ENCODE measurements at regions not wholly inside any gene's neighbourhood (a gene's known extent, or its start where the extent isn't known, plus 50 kb on each side); places are given as distances from the start of the nearest gene placed in this dataset.

DNA sequence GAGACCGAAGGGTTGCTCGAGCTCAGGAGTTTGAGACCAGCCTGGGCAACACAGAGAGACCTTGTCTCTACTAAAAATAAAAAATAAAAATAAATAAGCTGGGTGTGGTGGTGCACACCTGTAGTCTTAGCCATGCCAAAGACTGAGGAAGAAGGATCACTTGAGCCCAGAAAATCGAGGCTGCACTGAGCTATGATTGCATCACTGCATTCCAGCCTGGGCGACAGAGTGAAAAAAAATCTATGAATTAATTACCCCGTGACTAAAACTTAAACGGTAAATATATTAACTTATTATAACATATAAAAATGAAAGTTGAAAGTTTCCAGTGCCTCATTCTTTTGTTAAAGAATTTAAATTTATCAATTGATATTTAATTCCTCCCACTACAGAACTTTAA lies 273.7 kb downstream of the KLF12 start:
- Histone ChIP-seq H3K36me3 (ENCODE audit: insufficient read depth, low read length) (no peaks in the 10 kb centered on the region; the same call in 1 of the 2 replicates), H3K4me3 (ENCODE audit: low read depth, low read length) (no peak overlapping the region), H3K27ac (ENCODE audit: low read depth, low read length) (no peak overlapping the region), H3K4me1 (ENCODE audit: control insufficient read depth, insufficient read depth, low read length, unreplicated experiment) (peaks cover 10% of the 10 kb centered on the region), H2AFZ (ENCODE audit: low read length, unreplicated experiment) (no peak overlapping the region), H3K27me3 (ENCODE audit: insufficient read depth, low read length) (no peaks in the 10 kb centered on the region), H3K79me2 (ENCODE audit: control insufficient read depth, insufficient read depth, low read length, unreplicated experiment) (no peaks in the 10 kb centered on the region)

DNA sequence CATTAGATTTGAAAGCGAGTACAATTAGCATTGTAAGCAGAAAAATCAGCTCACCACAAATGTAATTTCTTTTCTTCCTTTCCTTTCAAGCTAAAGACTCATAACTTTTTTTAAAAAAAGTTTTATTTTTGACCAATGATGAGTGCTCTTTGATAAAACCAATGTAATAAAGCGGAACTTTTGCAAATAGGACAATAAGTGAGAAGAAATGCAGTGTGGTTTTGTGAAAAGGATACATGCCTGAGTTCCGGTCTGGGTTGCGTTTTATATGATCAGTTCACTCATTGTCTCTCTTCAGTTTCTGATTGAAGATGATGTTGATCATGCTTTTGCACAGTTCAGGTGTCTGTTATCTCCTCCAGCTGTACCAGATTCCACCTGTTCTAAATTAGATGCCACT lies 274.4 kb downstream of the KLF12 start:
- no peaks in the 10 kb centered on the region for H3K27me3 ChIP-seq (ENCODE audit: insufficient read depth, low read length)
- H3K27ac ChIP-seq (ENCODE audit: low read depth, low read length) = no peak overlapping the region
- no peak overlapping the region for H2AFZ ChIP-seq (ENCODE audit: low read length, unreplicated experiment)
- H3K4me1 ChIP-seq (ENCODE audit: control insufficient read depth, insufficient read depth, low read length, unreplicated experiment) = peaks cover 5% of the 10 kb centered on the region
- H3K36me3 ChIP-seq (ENCODE audit: insufficient read depth, low read length) = no peaks in the 10 kb centered on the region; the same call in 1 of the 2 replicates
- no peaks in the 10 kb centered on the region for H3K79me2 ChIP-seq (ENCODE audit: control insufficient read depth, insufficient read depth, low read length, unreplicated experiment)
- no peak overlapping the region for H3K4me3 ChIP-seq (ENCODE audit: low read depth, low read length)

DNA sequence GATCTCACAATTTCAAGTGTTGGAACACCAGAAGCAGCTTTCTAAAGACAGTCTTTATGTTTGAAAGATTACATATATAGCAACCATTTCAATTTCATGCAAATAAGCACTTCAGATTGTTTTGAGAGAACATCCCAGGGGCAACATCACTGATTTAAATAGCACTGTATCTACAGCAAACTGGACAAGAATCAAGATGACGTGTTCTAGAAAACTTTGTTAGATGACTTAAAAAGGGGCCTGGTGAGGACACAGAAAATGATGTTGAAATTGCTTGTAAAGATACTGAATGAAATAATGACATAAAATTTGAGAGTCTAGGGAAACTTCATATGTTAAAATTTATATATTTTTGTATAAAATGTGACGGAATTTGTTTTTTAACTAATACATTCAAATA lies 277.1 kb downstream of the KLF12 start:
- Histone ChIP-seq H3K79me2 (ENCODE audit: control insufficient read depth, insufficient read depth, low read length, unreplicated experiment) (no peaks in the 10 kb centered on the region), H3K4me1 (ENCODE audit: control insufficient read depth, insufficient read depth, low read length, unreplicated experiment) (no peaks in the 10 kb centered on the region), H3K4me3 (ENCODE audit: low read depth, low read length) (no peak overlapping the region), H3K36me3 (ENCODE audit: insufficient read depth, low read length) (no peaks in the 10 kb centered on the region; the same call in 1 of the 2 replicates), H3K27ac (ENCODE audit: low read depth, low read length) (no peak overlapping the region), H3K27me3 (ENCODE audit: insufficient read depth, low read length) (no peaks in the 10 kb centered on the region), H2AFZ (ENCODE audit: low read length, unreplicated experiment) (no peak overlapping the region)

DNA sequence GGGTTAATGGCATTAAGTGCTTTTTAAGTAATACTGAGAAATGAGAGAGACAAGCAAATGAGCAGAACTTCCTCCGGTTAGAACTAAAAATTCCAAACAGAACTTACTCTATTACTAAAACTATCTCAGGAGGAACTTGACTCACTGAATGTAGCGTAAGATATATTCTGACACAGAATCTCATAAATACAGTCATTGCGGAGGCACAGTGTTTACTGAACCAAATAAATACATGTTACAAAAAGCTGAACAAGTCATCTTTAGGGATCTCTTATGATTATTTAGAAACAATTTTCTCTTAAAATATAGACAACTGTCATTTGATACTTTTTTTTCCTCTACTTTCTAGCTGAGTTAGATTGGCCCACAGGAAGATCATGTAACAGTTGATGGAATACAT lies 283.1 kb downstream of the KLF12 start:
- peaks cover 3% of the 10 kb centered on the region for H3K79me2 ChIP-seq (ENCODE audit: control insufficient read depth, insufficient read depth, low read length, unreplicated experiment)
- H3K36me3 ChIP-seq (ENCODE audit: insufficient read depth, low read length) = 0 out of 2 replicates have a peak, but pooled peaks cover under 1% of the 10 kb centered on the region
- no peak overlapping the region for H3K27ac ChIP-seq (ENCODE audit: low read depth, low read length)
- H3K27me3 ChIP-seq (ENCODE audit: insufficient read depth, low read length) = no peaks in the 10 kb centered on the region
- peaks cover 5% of the 10 kb centered on the region for H3K4me1 ChIP-seq (ENCODE audit: control insufficient read depth, insufficient read depth, low read length, unreplicated experiment)
- no peak overlapping the region for H3K4me3 ChIP-seq (ENCODE audit: low read depth, low read length)
- no peak overlapping the region for H2AFZ ChIP-seq (ENCODE audit: low read length, unreplicated experiment)

DNA sequence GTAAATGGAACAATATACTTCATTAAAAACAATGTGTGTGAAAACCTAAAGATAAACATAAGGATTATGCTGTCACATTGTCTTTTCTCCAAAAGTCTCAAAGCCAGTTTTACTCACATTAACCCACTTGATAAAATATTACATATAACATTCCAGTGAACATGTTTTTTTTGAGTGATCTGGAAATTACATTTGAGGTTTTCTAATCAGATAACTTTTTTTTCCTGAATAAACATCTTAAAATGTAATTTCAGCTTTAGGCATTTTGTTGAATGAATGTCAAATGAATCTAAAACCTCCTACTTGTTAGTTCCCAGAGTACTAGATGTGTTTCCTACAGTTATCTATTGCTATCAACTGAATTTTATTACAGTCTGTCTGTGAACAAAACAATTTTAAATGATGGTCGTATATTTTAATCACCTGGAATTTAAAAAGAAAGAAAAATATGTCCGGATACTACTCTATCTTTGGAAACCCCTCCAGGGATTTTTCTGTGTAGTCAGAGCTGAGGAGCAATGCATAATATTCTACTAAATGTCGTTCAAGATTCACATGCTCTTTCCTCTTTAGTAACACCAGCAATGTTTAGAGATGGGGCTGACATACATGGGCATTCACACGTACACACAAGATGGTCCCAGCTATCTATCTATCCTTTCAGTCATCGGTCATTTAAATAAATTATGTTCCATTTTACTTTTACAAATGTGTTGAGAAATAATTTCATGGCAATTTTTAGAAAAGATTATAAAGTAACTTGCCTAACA lies 283.9 kb downstream of the KLF12 start:
- H3K4me3 ChIP-seq (ENCODE audit: low read depth, low read length) = no peak overlapping the region
- H3K36me3 ChIP-seq (ENCODE audit: insufficient read depth, low read length) = peaks cover 9% of the 10 kb centered on the region; the same call in 1 of the 2 replicates
- peaks cover 9% of the 10 kb centered on the region for H3K4me1 ChIP-seq (ENCODE audit: control insufficient read depth, insufficient read depth, low read length, unreplicated experiment)
- H3K79me2 ChIP-seq (ENCODE audit: control insufficient read depth, insufficient read depth, low read length, unreplicated experiment) = peaks cover 3% of the 10 kb centered on the region
- H3K27me3 ChIP-seq (ENCODE audit: insufficient read depth, low read length) = no peaks in the 10 kb centered on the region
- H3K27ac ChIP-seq (ENCODE audit: low read depth, low read length) = no peak overlapping the region
- H2AFZ ChIP-seq (ENCODE audit: low read length, unreplicated experiment) = no peak overlapping the region

DNA sequence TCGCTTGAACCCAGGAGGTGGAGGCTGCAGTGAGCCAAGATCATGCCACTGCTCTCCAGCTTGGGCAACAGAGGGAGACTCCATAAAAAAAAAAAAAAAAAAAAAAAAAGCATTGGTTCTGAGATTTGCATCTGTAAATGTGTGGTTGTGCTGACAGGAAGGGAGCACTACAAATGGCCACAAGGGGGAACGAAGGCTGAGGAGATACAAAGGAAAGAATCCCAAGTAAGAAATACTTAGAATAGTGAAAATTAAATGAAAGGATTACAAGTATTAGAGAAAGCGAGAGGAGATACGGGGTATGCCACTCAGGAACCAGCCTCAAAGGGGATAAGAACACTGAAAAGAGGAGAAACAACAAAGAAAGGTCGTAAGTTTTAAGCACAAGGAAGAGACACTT lies 284.9 kb downstream of the KLF12 start:
- no peak overlapping the region for H3K4me3 ChIP-seq (ENCODE audit: low read depth, low read length)
- H2AFZ ChIP-seq (ENCODE audit: low read length, unreplicated experiment) = no peak overlapping the region
- H3K27ac ChIP-seq (ENCODE audit: low read depth, low read length) = no peak overlapping the region
- peaks cover 9% of the 10 kb centered on the region; the same call in 1 of the 2 replicates for H3K36me3 ChIP-seq (ENCODE audit: insufficient read depth, low read length)
- H3K79me2 ChIP-seq (ENCODE audit: control insufficient read depth, insufficient read depth, low read length, unreplicated experiment) = peaks cover 3% of the 10 kb centered on the region
- peaks cover 16% of the 10 kb centered on the region for H3K4me1 ChIP-seq (ENCODE audit: control insufficient read depth, insufficient read depth, low read length, unreplicated experiment)
- H3K27me3 ChIP-seq (ENCODE audit: insufficient read depth, low read length) = no peaks in the 10 kb centered on the region

DNA sequence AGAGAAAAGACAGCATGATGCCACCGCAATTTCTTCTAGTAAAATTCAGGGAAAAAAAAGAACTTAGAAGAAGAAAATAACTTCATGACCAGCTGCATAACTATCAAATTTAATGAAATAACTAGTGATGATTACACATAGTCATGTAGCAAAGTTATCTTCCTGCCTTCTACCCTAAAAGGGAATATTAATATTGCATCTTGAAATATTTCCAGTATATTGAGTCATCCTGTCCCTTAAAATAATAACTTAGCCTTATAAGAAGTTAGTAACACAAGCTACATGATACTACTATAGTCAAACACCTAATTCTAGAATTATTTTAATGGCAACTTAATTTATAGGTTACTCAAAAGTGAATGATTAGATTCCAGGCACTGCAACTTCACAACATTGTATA lies 289.2 kb downstream of the KLF12 start:
- peaks cover 7% of the 10 kb centered on the region for H3K79me2 ChIP-seq (ENCODE audit: control insufficient read depth, insufficient read depth, low read length, unreplicated experiment)
- peaks cover 9% of the 10 kb centered on the region; the same call in 1 of the 2 replicates for H3K36me3 ChIP-seq (ENCODE audit: insufficient read depth, low read length)
- H3K27ac ChIP-seq (ENCODE audit: low read depth, low read length) = no peak overlapping the region; the same call in 1 of the 2 replicates
- no peaks in the 10 kb centered on the region for H3K27me3 ChIP-seq (ENCODE audit: insufficient read depth, low read length)
- H3K4me3 ChIP-seq (ENCODE audit: low read depth, low read length) = no peak overlapping the region
- no peak overlapping the region for H2AFZ ChIP-seq (ENCODE audit: low read length, unreplicated experiment)
- peaks cover 16% of the 10 kb centered on the region for H3K4me1 ChIP-seq (ENCODE audit: control insufficient read depth, insufficient read depth, low read length, unreplicated experiment)

DNA sequence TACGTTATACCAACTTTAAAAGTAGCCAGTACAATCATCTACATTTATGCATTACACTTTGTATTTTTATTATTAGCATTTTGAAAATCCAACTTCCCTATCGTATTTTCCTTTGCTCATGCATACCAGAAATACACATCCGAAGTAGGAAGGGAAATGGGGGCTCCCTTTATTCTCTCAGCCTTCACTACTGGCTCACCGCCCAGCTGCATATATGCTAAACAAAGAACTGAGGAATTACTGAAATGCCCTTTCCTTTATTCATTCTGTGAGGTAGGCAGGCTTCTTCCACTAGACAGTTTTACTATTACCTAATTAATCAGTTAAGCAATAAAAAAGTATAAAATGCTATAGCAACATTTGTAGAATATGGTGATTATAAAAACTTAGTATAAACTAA lies 291.6 kb downstream of the KLF12 start:
- H3K27me3 ChIP-seq (ENCODE audit: insufficient read depth, low read length) = no peaks in the 10 kb centered on the region
- H3K27ac ChIP-seq (ENCODE audit: low read depth, low read length) = no peak overlapping the region
- H3K4me1 ChIP-seq (ENCODE audit: control insufficient read depth, insufficient read depth, low read length, unreplicated experiment) = peaks cover 16% of the 10 kb centered on the region
- H3K4me3 ChIP-seq (ENCODE audit: low read depth, low read length) = no peak overlapping the region
- peaks cover 9% of the 10 kb centered on the region; the same call in 1 of the 2 replicates for H3K36me3 ChIP-seq (ENCODE audit: insufficient read depth, low read length)
- no peak overlapping the region for H2AFZ ChIP-seq (ENCODE audit: low read length, unreplicated experiment)
- H3K79me2 ChIP-seq (ENCODE audit: control insufficient read depth, insufficient read depth, low read length, unreplicated experiment) = peaks cover 4% of the 10 kb centered on the region

DNA sequence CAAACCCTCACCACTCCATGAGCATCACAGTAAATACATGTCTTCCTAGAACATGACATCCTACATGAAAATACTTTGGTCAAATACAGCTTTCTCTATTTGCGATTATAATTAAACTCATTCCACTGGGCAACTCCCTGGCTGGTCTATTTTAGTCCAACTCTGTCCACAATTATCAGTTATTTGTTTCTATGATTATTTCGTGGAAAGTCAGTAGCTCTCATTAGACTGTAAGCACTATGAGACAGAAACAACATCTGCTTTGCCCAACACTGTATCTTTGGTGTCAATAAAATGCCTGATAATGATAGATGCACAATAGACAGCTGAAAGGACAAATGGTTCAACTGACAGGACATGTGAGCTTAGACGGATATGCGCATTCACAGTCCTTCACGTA lies 292.0 kb downstream of the KLF12 start:
- H3K27me3 ChIP-seq (ENCODE audit: insufficient read depth, low read length) = no peaks in the 10 kb centered on the region
- H3K27ac ChIP-seq (ENCODE audit: low read depth, low read length) = no peak overlapping the region
- peaks cover 11% of the 10 kb centered on the region for H3K4me1 ChIP-seq (ENCODE audit: control insufficient read depth, insufficient read depth, low read length, unreplicated experiment)
- no peak overlapping the region for H3K4me3 ChIP-seq (ENCODE audit: low read depth, low read length)
- peaks cover 9% of the 10 kb centered on the region; the same call in 1 of the 2 replicates for H3K36me3 ChIP-seq (ENCODE audit: insufficient read depth, low read length)
- peaks cover 4% of the 10 kb centered on the region for H3K79me2 ChIP-seq (ENCODE audit: control insufficient read depth, insufficient read depth, low read length, unreplicated experiment)
- H2AFZ ChIP-seq (ENCODE audit: low read length, unreplicated experiment) = no peak overlapping the region

DNA sequence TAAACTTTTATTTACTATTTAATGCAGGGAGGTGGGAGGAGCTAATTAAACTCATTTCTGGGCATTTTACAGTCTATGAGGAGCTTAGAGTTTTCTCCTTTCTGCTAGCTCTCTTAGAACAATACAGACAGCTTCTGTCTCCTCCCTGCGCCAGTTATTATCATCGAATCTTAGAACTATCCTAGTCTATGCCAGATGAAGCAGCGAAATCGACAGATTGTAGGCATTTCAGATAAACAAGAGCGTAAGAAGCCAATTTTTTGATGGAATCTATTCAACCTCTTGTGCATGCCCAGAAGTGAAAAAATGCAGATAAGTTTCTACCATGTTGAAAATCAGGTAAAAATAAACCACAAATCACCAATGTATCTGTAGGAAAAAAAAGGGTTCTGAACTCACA lies 297.1 kb downstream of the KLF12 start:
- no peak overlapping the region for H2AFZ ChIP-seq (ENCODE audit: low read length, unreplicated experiment)
- H3K79me2 ChIP-seq (ENCODE audit: control insufficient read depth, insufficient read depth, low read length, unreplicated experiment) = peaks cover 4% of the 10 kb centered on the region
- peaks cover 7% of the 10 kb centered on the region for H3K4me1 ChIP-seq (ENCODE audit: control insufficient read depth, insufficient read depth, low read length, unreplicated experiment)
- H3K27me3 ChIP-seq (ENCODE audit: insufficient read depth, low read length) = no peaks in the 10 kb centered on the region
- no peak overlapping the region for H3K27ac ChIP-seq (ENCODE audit: low read depth, low read length)
- H3K4me3 ChIP-seq (ENCODE audit: low read depth, low read length) = no peak overlapping the region
- no peaks in the 10 kb centered on the region for H3K36me3 ChIP-seq (ENCODE audit: insufficient read depth, low read length)

DNA sequence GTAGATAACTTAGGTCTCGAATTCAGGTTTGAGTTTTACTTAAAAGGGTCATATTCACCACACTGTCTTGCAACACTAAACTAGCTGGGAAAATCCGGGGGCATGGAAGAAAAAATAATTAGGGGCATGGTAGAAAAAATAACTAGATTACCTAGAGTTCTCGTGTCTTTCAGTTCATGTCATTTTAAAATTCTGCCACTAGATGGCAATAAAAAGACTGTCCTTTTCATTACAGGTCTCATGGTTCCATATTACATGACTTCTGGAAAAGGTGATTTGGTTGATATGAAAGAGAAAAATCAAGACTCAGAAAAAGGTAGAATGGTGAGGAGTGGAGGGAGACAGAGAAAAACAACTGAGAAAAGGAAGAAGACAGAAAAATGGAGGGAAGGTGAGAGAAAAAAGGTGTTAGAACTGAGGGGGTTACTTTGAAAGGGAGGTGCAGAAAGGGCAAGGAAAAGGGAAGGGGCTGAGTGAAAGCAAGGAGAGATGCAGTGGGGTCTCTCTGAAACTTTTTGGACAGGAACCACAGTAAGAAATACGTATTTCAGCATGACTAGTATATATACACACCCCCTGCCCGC lies 299.0 kb downstream of the KLF12 start:
- no peaks in the 10 kb centered on the region for H3K79me2 ChIP-seq (ENCODE audit: control insufficient read depth, insufficient read depth, low read length, unreplicated experiment)

More for the DNA sequence above, 299.0 kb downstream of the KLF12 start:
- H3K4me1 ChIP-seq (ENCODE audit: control insufficient read depth, insufficient read depth, low read length, unreplicated experiment) = peaks cover 9% of the 10 kb centered on the region
- no peak overlapping the region for H2AFZ ChIP-seq (ENCODE audit: low read length, unreplicated experiment)
- H3K36me3 ChIP-seq (ENCODE audit: insufficient read depth, low read length) = no peaks in the 10 kb centered on the region
- H3K4me3 ChIP-seq (ENCODE audit: low read depth, low read length) = no peak overlapping the region
- no peak overlapping the region for H3K27ac ChIP-seq (ENCODE audit: low read depth, low read length)
- H3K27me3 ChIP-seq (ENCODE audit: insufficient read depth, low read length) = no peaks in the 10 kb centered on the region
